GM12892 (cell line): ENCODE measurements at regions not wholly inside any gene's neighbourhood (a gene's known extent, or its start where the extent isn't known, plus 50 kb on each side); places are given as distances from the start of the nearest gene placed in this dataset.

ENCODE experiments used
- DNase-seq: peaks from one replicate; pipeline ENCODE4 v3.0.0; 2011; ENCODE audit not compliant: insufficient read length
- FAIRE-seq: peaks from 2 replicates; lab custom pipeline; 2011; peaks lifted over from hg19 to GRCh38; lab: Jason Lieb, UNC
- POLR2A ChIP-seq: IDR thresholded peaks from 2 replicates; pipeline ENCODE4 v1.6.1; 2011; ENCODE audit warnings: low read depth, low read length, control low read depth
- POLR2AphosphoS5 ChIP-seq: IDR thresholded peaks from 2 replicates; pipeline ENCODE4 v1.6.1; 2011; ENCODE audit warnings: low read depth, low read length, control low read depth
- TAF1 ChIP-seq: IDR thresholded peaks from 2 replicates; pipeline ENCODE4 v1.6.1; 2011; ENCODE audit warnings: low read depth, mild to moderate bottlenecking, control low read depth, low read length, borderline replicate concordance

GRCh38 chr2:6470518-6470917, 395.2 kb downstream of the CMPK2 start:
- no peak for DNase-seq
- FAIRE-seq: no peak

GRCh38 chr2:6471419-6471818, 394.3 kb downstream of the CMPK2 start:
- FAIRE-seq: no peak

More at GRCh38 chr2:6470518-6470917, 395.2 kb downstream of the CMPK2 start:
- TF ChIP-seq POLR2A (no peak), TAF1 (no peak), POLR2AphosphoS5 (no peak)

GRCh38 chr2:6474161-6475140, 391.3 kb downstream of the CMPK2 start:
- FAIRE-seq: no peak
- DNase-seq: no peak
- no peak for TF ChIP-seq TAF1
- no peak for TF ChIP-seq POLR2A
- TF ChIP-seq POLR2AphosphoS5: no peak

More at GRCh38 chr2:6471419-6471818, 394.3 kb downstream of the CMPK2 start:
- DNase-seq: no peak
- TF ChIP-seq TAF1 (no peak), POLR2AphosphoS5 (no peak), POLR2A (no peak)

- TF ChIP-seq POLR2AphosphoS5 (no peak), POLR2A (no peak), TAF1 (no peak)
- DNase-seq: no peak
- peak; percentile 56 for FAIRE-seq
Measured at GRCh38 chr2:6475155-6475940, 390.4 kb downstream of the CMPK2 start.

- DNase-seq: no peak
- no peak for FAIRE-seq
- no peak for TF ChIP-seq POLR2A
- no peak for TF ChIP-seq TAF1
Measured at GRCh38 chr2:6480514-6480913, 385.2 kb downstream of the CMPK2 start.

- DNase-seq (no peak), FAIRE-seq (no peak)
- TF ChIP-seq TAF1 (no peak), POLR2AphosphoS5 (no peak), POLR2A (no peak)
Measured at GRCh38 chr2:6482256-6482655, 383.5 kb downstream of the CMPK2 start.

GRCh38 chr2:6487765-6488164, 377.9 kb downstream of the CMPK2 start:
- TF ChIP-seq POLR2A: no peak
- TF ChIP-seq POLR2AphosphoS5: no peak
- TF ChIP-seq TAF1: no peak

GRCh38 chr2:6492573-6492972, 373.1 kb downstream of the CMPK2 start:
- DNase-seq (no peak), FAIRE-seq (no peak)
- TF ChIP-seq POLR2AphosphoS5 (no peak), POLR2A (no peak), TAF1 (no peak)

More at GRCh38 chr2:6487765-6488164, 377.9 kb downstream of the CMPK2 start:
- DNase-seq (no peak), FAIRE-seq (no peak)

GRCh38 chr2:6493266-6493665, 372.4 kb downstream of the CMPK2 start:
- TF ChIP-seq POLR2AphosphoS5 (no peak), TAF1 (no peak), POLR2A (no peak)
- FAIRE-seq (no peak), DNase-seq (no peak)

- TF ChIP-seq POLR2AphosphoS5 (no peak), TAF1 (no peak), POLR2A (no peak)
- DNase-seq (no peak), FAIRE-seq (no peak)
Measured at GRCh38 chr2:6493669-6494068, 372.0 kb downstream of the CMPK2 start.

GRCh38 chr2:6495466-6495865, 370.2 kb downstream of the CMPK2 start:
- no peak for DNase-seq
- FAIRE-seq: no peak
- TF ChIP-seq POLR2AphosphoS5 (no peak), TAF1 (no peak), POLR2A (no peak)
